ENCODE measurements at regions not wholly inside any gene's neighbourhood (a gene's known extent, or its start where the extent isn't known, plus 50 kb on each side); places are given as distances from the start of the nearest gene placed in this dataset.

DNA sequence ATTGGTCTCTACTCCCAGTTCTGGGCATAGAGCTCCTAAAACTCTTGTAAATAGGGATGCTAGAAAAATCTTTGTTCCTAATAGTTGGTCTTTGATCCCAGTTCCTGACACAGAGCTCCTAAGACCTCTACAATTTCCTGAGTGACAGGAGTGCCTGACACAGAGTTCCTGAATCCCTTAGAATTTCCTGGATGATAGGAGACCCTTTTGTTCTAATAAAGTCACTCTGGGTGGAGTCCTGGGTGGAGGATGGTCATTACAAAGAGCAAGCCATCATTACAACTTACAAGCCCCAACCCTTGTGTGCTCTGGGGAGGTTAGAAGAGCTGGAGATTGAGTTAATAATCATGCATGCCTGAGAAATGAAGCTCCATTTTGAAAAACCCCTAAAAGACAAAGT, 58.4 kb downstream of the ZZZ3 start:
- TF ChIP-seq POLR2A (IDR thresholded peaks at IDR 0.05) = no peak
- TF ChIP-seq, protein P1, sequence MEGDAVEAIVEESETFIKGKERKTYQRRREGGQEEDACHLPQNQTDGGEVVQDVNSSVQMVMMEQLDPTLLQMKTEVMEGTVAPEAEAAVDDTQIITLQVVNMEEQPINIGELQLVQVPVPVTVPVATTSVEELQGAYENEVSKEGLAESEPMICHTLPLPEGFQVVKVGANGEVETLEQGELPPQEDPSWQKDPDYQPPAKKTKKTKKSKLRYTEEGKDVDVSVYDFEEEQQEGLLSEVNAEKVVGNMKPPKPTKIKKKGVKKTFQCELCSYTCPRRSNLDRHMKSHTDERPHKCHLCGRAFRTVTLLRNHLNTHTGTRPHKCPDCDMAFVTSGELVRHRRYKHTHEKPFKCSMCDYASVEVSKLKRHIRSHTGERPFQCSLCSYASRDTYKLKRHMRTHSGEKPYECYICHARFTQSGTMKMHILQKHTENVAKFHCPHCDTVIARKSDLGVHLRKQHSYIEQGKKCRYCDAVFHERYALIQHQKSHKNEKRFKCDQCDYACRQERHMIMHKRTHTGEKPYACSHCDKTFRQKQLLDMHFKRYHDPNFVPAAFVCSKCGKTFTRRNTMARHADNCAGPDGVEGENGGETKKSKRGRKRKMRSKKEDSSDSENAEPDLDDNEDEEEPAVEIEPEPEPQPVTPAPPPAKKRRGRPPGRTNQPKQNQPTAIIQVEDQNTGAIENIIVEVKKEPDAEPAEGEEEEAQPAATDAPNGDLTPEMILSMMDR (IDR thresholded peaks at IDR 0.05) = no peak
